Gastroesophageal sphincter (tissue), 4 donors: ENCODE measurements at regions not wholly inside any gene's neighbourhood (a gene's known extent, or its start where the extent isn't known, plus 50 kb on each side); places are given as distances from the start of the nearest gene placed in this dataset.
A peak's percentile ranks its signal among the peaks of the same experiment; 100 is the strongest.

Source experiments
- ATAC-seq: fragments of 150-250 bp; one replicate; pipeline ENCODE4 v1.9.1; 2016; ENCODE audit warnings: mild to moderate bottlenecking, moderate library complexity
- H3K27ac ChIP-seq, 4 donors: fragments of 200-600 bp; sonication (generic) in 3 of 4; 1 replicate in 3 of 4; 2 replicates in 1 of 4; pipeline ENCODE4 v1.5.1; 2016 to 2019
- H3K27me3 ChIP-seq: fragments of 200-600 bp; sonication (generic); one replicate; pipeline ENCODE4 v1.5.1; 2019
- H3K36me3 ChIP-seq, 2 donors: fragments of 200-600 bp; sonication (generic); one replicate each; pipeline ENCODE4 v1.5.1; 2019; ENCODE audit warnings: control low read depth in 1 of 2
- H3K4me1 ChIP-seq, 3 donors: fragments of 200-600 bp; sonication (generic); 1 replicate in 2 of 3; 2 replicates in 1 of 3; pipeline ENCODE4 v1.5.1; 2016 to 2019; ENCODE audit warnings: control low read depth in 2 of 3
- H3K4me3 ChIP-seq, 2 donors: fragments of 200-600 bp; sonication (generic); one replicate each; pipeline ENCODE4 v1.5.1; 2019; ENCODE audit warnings: mild to moderate bottlenecking in 1 of 2, moderate library complexity in 1 of 2
- H3K9me3 ChIP-seq, 3 donors: fragments of 200-600 bp; sonication (generic); one replicate each; pipeline ENCODE4 v1.5.1; 2017 to 2019; ENCODE audit warnings: control low read depth in 2 of 3
- EP300 ChIP-seq: sonication (generic); formaldehyde crosslinking; IDR thresholded peaks from one replicate; pipeline ENCODE4 v1.6.1; 2017; ENCODE audit warnings: antibody characterized with exemption, mild to moderate bottlenecking
- POLR2A ChIP-seq, 2 donors: fragments of 450-650 bp; IDR thresholded peaks; one replicate each; pipeline ENCODE4 v1.6.1; 2017; ENCODE audit warnings: antibody characterized with exemption in 2 of 2, mild to moderate bottlenecking in 2 of 2, moderate library complexity in 1 of 2
- POLR2AphosphoS5 ChIP-seq: sonication (generic); formaldehyde crosslinking; IDR thresholded peaks from one replicate; pipeline ENCODE4 v1.6.1; 2017; ENCODE audit warnings: antibody characterized with exemption
- WGBS, 2 donors: methylation state at CpG; one replicate each; pipeline ENCODE4 v1.1.5; 2018; ENCODE audit warnings: low coverage in 1 of 2; 5-methylcytosine and 5-hydroxymethylcytosine counted together
- TF ChIP-seq, protein P1 (sequence below), 4 experiments: fragments of 200-600 bp in 2 of 4; fragments of 450-650 bp in 2 of 4; sonication (generic) in 1 of 4; IDR thresholded peaks; one replicate each; pipeline ENCODE4 v1.5.1; 2017 to 2019; ENCODE audit warnings: antibody characterized with exemption in 4 of 4, mild to moderate bottlenecking in 2 of 4, moderate library complexity in 2 of 4

DNA sequence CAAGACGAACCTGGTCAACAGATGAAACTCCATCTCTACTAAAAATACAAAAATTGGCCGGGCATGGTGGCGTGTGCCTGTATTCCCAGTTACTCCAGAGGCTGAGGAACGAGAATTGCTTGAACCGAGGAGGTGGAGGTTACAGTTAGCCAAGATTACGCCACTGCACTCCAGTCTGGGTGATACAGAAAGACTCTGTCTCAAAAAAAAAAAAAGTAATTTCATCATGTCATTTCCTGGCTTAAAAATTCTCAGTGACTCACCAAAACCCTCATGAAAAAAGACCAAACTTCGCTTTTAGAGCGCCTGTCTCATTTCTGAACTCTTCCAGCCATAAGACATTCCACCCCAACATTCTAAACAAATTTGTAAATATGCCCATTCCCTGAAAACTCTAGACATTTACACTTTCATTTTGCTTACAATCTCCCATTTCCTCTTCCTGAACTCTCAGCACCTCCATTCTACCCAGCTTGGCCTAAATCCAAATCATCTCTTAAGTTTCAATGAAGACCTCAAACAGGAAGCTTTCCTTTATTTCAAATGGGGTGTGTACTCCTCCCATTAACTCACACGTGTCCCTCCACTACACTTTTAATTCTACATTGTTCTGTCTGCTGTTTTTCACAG lies 50.5 kb upstream of the PRRC2C start:
- peak; percentile 74 for ATAC-seq
- H3K27ac ChIP-seq = peak overlapping the region in 3 of 4 donors; percentile 57 to 68 (median 67)
- H3K4me3 ChIP-seq = peak overlapping the region in 1 of 2 donors; percentile 6
- no peaks in the 10 kb centered on the region for H3K27me3 ChIP-seq
- H3K36me3 ChIP-seq = no peaks in the 10 kb centered on the region
- TF ChIP-seq POLR2AphosphoS5 (peak; percentile 13), POLR2A (IDR thresholded peaks at IDR 0.05) (no peak), EP300 (no peak)
- TF ChIP-seq, protein P1, sequence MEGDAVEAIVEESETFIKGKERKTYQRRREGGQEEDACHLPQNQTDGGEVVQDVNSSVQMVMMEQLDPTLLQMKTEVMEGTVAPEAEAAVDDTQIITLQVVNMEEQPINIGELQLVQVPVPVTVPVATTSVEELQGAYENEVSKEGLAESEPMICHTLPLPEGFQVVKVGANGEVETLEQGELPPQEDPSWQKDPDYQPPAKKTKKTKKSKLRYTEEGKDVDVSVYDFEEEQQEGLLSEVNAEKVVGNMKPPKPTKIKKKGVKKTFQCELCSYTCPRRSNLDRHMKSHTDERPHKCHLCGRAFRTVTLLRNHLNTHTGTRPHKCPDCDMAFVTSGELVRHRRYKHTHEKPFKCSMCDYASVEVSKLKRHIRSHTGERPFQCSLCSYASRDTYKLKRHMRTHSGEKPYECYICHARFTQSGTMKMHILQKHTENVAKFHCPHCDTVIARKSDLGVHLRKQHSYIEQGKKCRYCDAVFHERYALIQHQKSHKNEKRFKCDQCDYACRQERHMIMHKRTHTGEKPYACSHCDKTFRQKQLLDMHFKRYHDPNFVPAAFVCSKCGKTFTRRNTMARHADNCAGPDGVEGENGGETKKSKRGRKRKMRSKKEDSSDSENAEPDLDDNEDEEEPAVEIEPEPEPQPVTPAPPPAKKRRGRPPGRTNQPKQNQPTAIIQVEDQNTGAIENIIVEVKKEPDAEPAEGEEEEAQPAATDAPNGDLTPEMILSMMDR (IDR thresholded peaks at IDR 0.05) = no peak
- WGBS, 2 donors = 17 to 33% methylated on average over 4 to 7 of the region's 9 CpGs
- peaks cover 0 to 6% (median 0%) of the 10 kb centered on the region in 3 donors for H3K4me1 ChIP-seq
- H3K9me3 ChIP-seq = no peaks in the 10 kb centered on the region
